HL-60 (cell line): ENCODE measurements at regions not wholly inside any gene's neighbourhood (a gene's known extent, or its start where the extent isn't known, plus 50 kb on each side); places are given as distances from the start of the nearest gene placed in this dataset.

Source experiments
- CTCF ChIP-seq: IDR thresholded peaks from one replicate; pipeline ENCODE4 v1.5.1; 2011; ENCODE audit warnings: low read length, control low read depth, inconsistent platforms; ENCODE audit not compliant: insufficient read depth
- GABPA ChIP-seq: IDR thresholded peaks from 2 replicates; pipeline ENCODE4 v1.6.1; 2012; ENCODE audit warnings: low read depth
- POLR2AphosphoS5 ChIP-seq: IDR thresholded peaks from 2 replicates; pipeline ENCODE4 v1.6.1; 2012; ENCODE audit warnings: low read depth

DNA sequence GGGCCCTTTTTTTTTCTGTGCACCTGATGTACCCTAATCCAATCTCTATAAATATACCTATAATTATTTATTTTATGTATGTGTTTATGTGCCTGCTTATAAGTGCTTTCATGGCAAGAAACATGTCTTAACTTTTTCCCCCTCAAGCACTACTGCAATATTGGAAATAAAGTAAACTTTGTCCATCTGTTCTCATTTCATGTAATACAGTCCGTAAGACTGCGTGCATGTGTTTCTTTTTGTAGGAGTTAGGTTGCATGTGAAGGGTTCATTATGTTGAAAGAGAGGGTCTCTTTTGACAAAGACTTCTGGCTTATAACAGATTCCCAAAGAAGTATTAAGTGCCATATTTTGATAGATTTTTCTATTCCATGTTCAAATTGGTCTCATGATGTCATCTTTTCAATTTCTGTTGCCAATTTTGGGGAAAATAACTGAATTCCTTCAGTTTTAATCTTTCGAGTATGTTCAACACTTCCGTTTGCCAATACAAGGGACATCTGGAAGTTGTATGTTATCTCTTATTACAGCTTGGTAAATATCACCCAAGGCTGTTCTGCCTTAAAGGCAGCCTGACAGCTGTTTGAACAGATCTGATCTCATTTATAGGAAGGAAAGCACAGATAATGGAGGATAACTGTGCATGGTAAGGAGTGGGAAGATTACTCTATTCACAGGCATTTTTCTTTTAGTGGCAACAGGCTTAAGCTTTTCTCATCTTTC, 273.1 kb upstream of the SGO1 start:
- TF ChIP-seq GABPA: no peak
- TF ChIP-seq CTCF: no peak
- TF ChIP-seq POLR2AphosphoS5: no peak
